Left lung (tissue), 4 donors: ENCODE measurements at regions not wholly inside any gene's neighbourhood (a gene's known extent, or its start where the extent isn't known, plus 50 kb on each side); places are given as distances from the start of the nearest gene placed in this dataset.
A peak's percentile ranks its signal among the peaks of the same experiment; 100 is the strongest.

Source experiments
- ATAC-seq: fragments of 200-7000 bp; cut with Tn5 transposase; one replicate; pipeline ENCODE4 v1.9.1; 2020; ENCODE audit warnings: moderate library complexity
- DNase-seq, 4 donors: peaks; one replicate each; pipeline ENCODE4 v3.0.0-alpha.2; 2013 to 2020
- H3K27ac ChIP-seq, 2 donors: fragments of 200-600 bp; sonication (generic) in 1 of 2; one replicate each; pipeline versions ENCODE4 v1.5.0 to v1.8.0; 2020 to 2021
- H3K27me3 ChIP-seq, 2 donors: fragments of 200-600 bp; sonication (generic) in 1 of 2; one replicate each; pipeline versions ENCODE4 v1.5.0 to v1.8.0; 2020 to 2021
- H3K36me3 ChIP-seq, 2 donors: fragments of 200-600 bp; sonication (generic) in 1 of 2; one replicate each; pipeline versions ENCODE4 v1.5.0 to v1.8.0; 2020 to 2021
- H3K4me1 ChIP-seq, 2 donors: fragments of 200-600 bp; one replicate each; pipeline ENCODE4 v1.8.0; 2021
- H3K4me3 ChIP-seq, 2 donors: fragments of 200-600 bp; sonication (generic) in 1 of 2; one replicate each; pipeline versions ENCODE4 v1.5.0 to v1.8.0; 2020 to 2021; ENCODE audit warnings: mild to moderate bottlenecking in 1 of 2
- H3K9me3 ChIP-seq, 2 donors: fragments of 200-600 bp; sonication (generic) in 1 of 2; one replicate each; pipeline versions ENCODE4 v1.5.0 to v1.8.0; 2020 to 2021
- CTCF ChIP-seq, 2 donors: fragments of 200-600 bp; sonication (generic) in 1 of 2; IDR thresholded peaks; one replicate each; pipeline versions ENCODE4 v1.5.0 to v1.8.0; 2021; ENCODE audit warnings: antibody characterized with exemption in 2 of 2
- intact Hi-C, 2 donors: fragments of 100-400 bp; cut with DNase I; formaldehyde crosslinking; loops; one replicate each; pipeline versions ENCODE4 v1.11.2 to v1.14.2; 2022
- donor health status: DM: no; HTN: yes; CAD: no.
- donor health status: DM: no; HTN: no; CAD: no.

- intact Hi-C loops, result no loop called here
- ATAC-seq, result no peak
- TF ChIP-seq CTCF (IDR thresholded peaks at IDR 0.05), result no peak
These were observed 498.9 kb downstream of the NPHP4 start for GRCh38 chr1:5493275-5493674.

DNA sequence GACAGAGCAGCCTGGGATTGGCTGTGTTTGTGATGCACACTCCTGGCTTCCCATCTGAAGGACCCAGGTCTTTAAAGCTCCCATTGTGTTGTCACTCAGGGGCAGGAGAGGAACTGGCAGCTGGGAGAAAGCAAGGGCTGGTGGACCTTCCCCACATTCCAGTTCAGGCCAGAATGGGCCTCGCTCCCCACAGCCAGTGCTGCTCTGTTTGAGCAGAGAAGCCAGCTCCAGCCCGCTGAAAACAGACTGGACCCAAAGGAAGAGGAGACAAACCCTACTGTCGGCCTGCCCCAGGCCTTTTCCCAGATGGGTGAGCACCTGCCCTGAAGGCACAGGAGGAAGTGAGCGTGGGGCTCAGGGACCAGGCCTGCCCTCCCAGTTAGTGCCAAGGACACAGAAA, 499.4 kb downstream of the NPHP4 start:
- Histone ChIP-seq H3K27ac (no peak overlapping the region), H3K27me3 (peaks cover 0 to 62% of the 10 kb centered on the region in 2 donors), H3K9me3 (no peaks in the 10 kb centered on the region), H3K4me3 (no peak overlapping the region), H3K36me3 (no peaks in the 10 kb centered on the region), H3K4me1 (no peaks in the 10 kb centered on the region)
- no peak for TF ChIP-seq CTCF (IDR thresholded peaks at IDR 0.05)
- DNase-seq, result no peak
- intact Hi-C loops, result no loop called here
- ATAC-seq, result no peak

More at GRCh38 chr1:5493275-5493674, 498.9 kb downstream of the NPHP4 start:
- no peak overlapping the region for H3K4me3 ChIP-seq
- DNase-seq, result no peak
- H3K27ac ChIP-seq, result no peak overlapping the region
- no peaks in the 10 kb centered on the region for H3K4me1 ChIP-seq
- no peaks in the 10 kb centered on the region for H3K36me3 ChIP-seq
- peaks cover 0 to 64% of the 10 kb centered on the region in 2 donors for H3K27me3 ChIP-seq
- no peaks in the 10 kb centered on the region for H3K9me3 ChIP-seq

DNA sequence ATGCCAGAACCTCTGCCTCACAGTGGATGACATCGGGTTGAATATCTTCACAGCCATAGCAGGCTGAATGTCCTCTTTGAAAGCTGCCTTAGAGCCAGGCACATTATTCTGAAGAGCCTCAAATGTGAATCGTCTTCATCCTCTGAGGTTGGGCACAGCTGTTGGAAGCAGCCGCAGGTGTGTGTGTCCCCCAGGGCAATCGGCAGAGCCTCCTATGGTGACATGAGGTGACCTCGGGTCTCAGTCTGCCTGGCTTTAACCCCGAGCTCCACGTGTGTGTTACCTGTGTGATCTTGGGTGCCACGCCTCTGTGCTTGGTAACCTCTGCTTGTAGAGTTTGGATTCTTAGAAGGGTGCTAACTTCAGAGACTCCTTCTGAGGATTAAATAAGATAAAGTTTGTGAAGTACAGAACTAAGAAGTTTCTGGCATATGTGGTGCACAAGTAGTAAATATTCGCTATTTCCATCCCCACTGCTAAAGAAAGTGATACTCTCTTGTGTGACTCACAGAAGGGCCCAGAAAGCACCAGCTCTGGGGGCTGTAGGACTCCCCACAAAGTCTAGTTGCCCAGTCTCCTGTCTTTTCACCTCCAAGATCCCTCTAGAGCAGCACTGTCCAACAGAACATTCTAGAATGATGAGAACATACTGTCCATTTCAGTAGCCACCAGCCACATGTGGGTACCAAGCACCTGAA, 500.9 kb downstream of the NPHP4 start:
- ATAC-seq, result no peak
- H3K4me3 ChIP-seq, result no peak overlapping the region
- H3K27ac ChIP-seq, result no peak overlapping the region

DNA sequence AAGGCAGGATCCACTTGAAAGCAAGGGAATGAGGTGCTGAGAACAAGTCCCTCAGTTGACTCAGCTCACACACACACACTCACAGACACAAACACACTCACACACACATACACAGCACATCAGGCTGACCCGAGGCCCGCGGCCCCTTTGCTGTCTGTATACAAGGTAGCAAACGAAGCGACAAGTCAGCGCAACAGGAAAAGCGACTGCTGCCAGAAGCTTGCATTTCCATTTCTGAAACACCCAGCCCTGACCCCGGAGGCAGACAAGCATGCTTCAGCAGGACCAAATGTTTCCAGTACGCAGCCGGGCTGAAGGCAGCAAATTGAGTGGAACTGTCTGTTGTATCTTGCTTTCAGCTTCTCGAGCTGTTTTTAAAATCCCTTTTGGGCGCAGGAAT, 501.6 kb downstream of the NPHP4 start:
- Histone ChIP-seq H3K4me3 (no peak overlapping the region), H3K27me3 (peaks cover 0 to 60% of the 10 kb centered on the region in 2 donors), H3K36me3 (no peaks in the 10 kb centered on the region), H3K4me1 (no peaks in the 10 kb centered on the region), H3K27ac (no peak overlapping the region), H3K9me3 (no peaks in the 10 kb centered on the region)
- no peak for TF ChIP-seq CTCF (IDR thresholded peaks at IDR 0.05)
- DNase-seq, result peak in 2 of 4 donors; percentile 22 to 52
- no peak for ATAC-seq
- intact Hi-C loops, result no loop called here

More for the DNA sequence above, 500.9 kb downstream of the NPHP4 start:
- peaks cover 0 to 59% of the 10 kb centered on the region in 2 donors for H3K27me3 ChIP-seq
- no peak for DNase-seq
- no peaks in the 10 kb centered on the region for H3K9me3 ChIP-seq
- no peaks in the 10 kb centered on the region for H3K4me1 ChIP-seq
- H3K36me3 ChIP-seq, result no peaks in the 10 kb centered on the region
- TF ChIP-seq CTCF (IDR thresholded peaks at IDR 0.05), result no peak
- intact Hi-C loops, result no loop called here

- Histone ChIP-seq H3K27me3 (peaks cover 0 to 62% of the 10 kb centered on the region in 2 donors), H3K36me3 (no peaks in the 10 kb centered on the region), H3K9me3 (no peaks in the 10 kb centered on the region), H3K4me3 (no peak overlapping the region), H3K4me1 (no peaks in the 10 kb centered on the region), H3K27ac (no peak overlapping the region)
- ATAC-seq (no peak), DNase-seq (no peak)
- intact Hi-C loops, result no loop called here
- no peak for TF ChIP-seq CTCF (IDR thresholded peaks at IDR 0.05)
These were observed 503.8 kb downstream of the NPHP4 start for GRCh38 chr1:5488448-5488847.
